ENCODE measurements at regions not wholly inside any gene's neighbourhood (a gene's known extent, or its start where the extent isn't known, plus 50 kb on each side); places are given as distances from the start of the nearest gene placed in this dataset.

- no peak for TF ChIP-seq CTCF (IDR thresholded peaks at IDR 0.05; ENCODE audit: unreplicated experiment)
- Mint-ChIP-seq H3K4me1 (ENCODE audit: low read depth) (no peaks in the 10 kb centered on the region), H3K27me3 (peaks cover 10% of the 10 kb centered on the region), H3K27ac (no peak overlapping the region), H3K4me3 (ENCODE audit: low read depth) (no peak overlapping the region), H3K36me3 (ENCODE audit: insufficient read depth) (no peaks in the 10 kb centered on the region), H3K9me3 (ENCODE audit: low read depth) (no peaks in the 10 kb centered on the region)
- DNase-seq (ENCODE audit: low spot score, unreplicated experiment), result no peak
These were observed 244.8 kb downstream of the DLL1 start for GRCh38 chr6:170045981-170046667.

GRCh38 chr6:170045563-170045960 lies 245.3 kb downstream of the DLL1 start:
- no peaks in the 10 kb centered on the region for H3K9me3 Mint-ChIP-seq (ENCODE audit: low read depth)
- H3K27ac Mint-ChIP-seq, result no peak overlapping the region
- H3K27me3 Mint-ChIP-seq, result peaks cover 15% of the 10 kb centered on the region
- H3K4me1 Mint-ChIP-seq (ENCODE audit: low read depth), result no peaks in the 10 kb centered on the region
- no peaks in the 10 kb centered on the region for H3K36me3 Mint-ChIP-seq (ENCODE audit: insufficient read depth)
- no peak for DNase-seq (ENCODE audit: low spot score, unreplicated experiment)
- no peak overlapping the region for H3K4me3 Mint-ChIP-seq (ENCODE audit: low read depth)
- TF ChIP-seq CTCF (IDR thresholded peaks at IDR 0.05; ENCODE audit: unreplicated experiment), result no peak

DNA sequence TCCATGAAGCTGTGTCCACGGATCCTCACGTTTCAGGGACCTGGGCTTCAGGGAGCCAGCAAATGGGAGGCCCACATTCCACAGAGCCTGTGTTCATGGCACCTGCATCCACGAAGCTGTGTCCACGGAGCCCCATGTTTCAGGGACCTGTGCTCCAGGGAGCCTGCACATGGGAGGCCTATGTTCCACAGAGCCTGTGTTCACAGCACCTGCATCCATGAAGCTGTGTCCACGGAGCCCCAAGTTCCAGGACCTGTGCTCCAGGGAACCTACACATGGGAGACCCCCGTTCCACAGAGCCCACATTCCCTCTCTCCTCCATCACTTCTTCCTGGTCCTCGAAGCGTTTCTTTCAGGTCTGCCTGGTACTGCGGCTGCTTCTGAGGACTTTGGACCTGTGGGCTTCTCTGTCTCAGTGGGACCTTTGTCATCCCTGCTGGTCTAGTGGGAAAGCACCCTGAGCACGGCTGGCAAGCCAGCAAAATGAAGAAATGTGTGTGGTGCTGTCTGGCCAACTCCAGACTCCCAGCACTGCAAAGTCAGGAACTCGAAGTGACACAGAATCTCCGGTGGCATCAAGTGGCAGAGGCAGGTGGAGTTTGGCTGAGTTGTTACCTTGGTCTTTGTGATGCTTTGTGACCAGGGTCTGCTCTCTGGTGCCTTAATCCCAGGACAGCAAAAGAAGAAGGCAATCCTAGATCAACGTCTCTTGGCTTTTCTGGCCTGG lies 245.9 kb downstream of the DLL1 start:
- peak overlapping the region; percentile 49 for H3K27ac Mint-ChIP-seq
- no peaks in the 10 kb centered on the region for H3K4me1 Mint-ChIP-seq (ENCODE audit: low read depth)

GRCh38 chr6:170043881-170044790 lies 246.7 kb downstream of the DLL1 start:
- Mint-ChIP-seq H3K4me3 (ENCODE audit: low read depth) (no peak overlapping the region), H3K9me3 (ENCODE audit: low read depth) (no peaks in the 10 kb centered on the region), H3K27ac (no peak overlapping the region), H3K27me3 (peaks cover 12% of the 10 kb centered on the region), H3K36me3 (ENCODE audit: insufficient read depth) (no peaks in the 10 kb centered on the region), H3K4me1 (ENCODE audit: low read depth) (no peaks in the 10 kb centered on the region)
- no peak for DNase-seq (ENCODE audit: low spot score, unreplicated experiment)
- no peak for TF ChIP-seq CTCF (IDR thresholded peaks at IDR 0.05; ENCODE audit: unreplicated experiment)

More for the DNA sequence above, 245.9 kb downstream of the DLL1 start:
- no peak overlapping the region for H3K4me3 Mint-ChIP-seq (ENCODE audit: low read depth)
- DNase-seq (ENCODE audit: low spot score, unreplicated experiment), result no peak
- TF ChIP-seq CTCF (IDR thresholded peaks at IDR 0.05; ENCODE audit: unreplicated experiment), result no peak
- H3K36me3 Mint-ChIP-seq (ENCODE audit: insufficient read depth), result no peaks in the 10 kb centered on the region
- no peaks in the 10 kb centered on the region for H3K9me3 Mint-ChIP-seq (ENCODE audit: low read depth)
- H3K27me3 Mint-ChIP-seq, result peaks cover 15% of the 10 kb centered on the region
